Stromal cell of bone marrow (primary cell): ENCODE measurements at regions not wholly inside any gene's neighbourhood (a gene's known extent, or its start where the extent isn't known, plus 50 kb on each side); places are given as distances from the start of the nearest gene placed in this dataset.

Source experiments
- DNase-seq: peaks from one replicate; pipeline ENCODE4 v3.0.0-alpha.2; 2012; ENCODE audit warnings: low read depth

DNA sequence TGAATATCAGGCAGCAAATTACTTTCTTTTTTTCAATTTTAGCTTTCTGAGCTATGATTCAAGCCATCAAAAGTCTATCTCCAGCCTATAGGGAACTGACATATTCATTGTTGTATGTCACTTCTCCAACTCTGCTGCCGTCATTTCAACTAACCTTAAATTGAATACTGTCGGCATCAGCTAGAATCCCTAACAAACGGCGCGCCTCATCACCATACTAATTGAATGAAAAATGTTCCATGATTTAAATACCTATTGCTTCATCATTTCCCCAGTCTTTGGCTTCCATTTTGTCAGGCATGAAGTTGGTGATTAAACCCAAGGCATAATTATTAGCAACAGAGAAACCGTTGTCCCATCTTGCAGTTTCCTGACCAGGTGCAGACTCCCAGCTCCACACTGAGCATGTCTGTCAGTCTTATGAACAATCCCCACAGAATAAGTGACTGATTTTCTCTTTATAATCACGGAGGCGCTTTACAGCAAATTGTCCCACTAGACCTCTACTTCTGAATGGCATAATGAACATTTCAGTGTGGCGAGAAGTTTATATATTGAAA is 83.5 kb upstream of the NPY start:
- no peak for DNase-seq

DNA sequence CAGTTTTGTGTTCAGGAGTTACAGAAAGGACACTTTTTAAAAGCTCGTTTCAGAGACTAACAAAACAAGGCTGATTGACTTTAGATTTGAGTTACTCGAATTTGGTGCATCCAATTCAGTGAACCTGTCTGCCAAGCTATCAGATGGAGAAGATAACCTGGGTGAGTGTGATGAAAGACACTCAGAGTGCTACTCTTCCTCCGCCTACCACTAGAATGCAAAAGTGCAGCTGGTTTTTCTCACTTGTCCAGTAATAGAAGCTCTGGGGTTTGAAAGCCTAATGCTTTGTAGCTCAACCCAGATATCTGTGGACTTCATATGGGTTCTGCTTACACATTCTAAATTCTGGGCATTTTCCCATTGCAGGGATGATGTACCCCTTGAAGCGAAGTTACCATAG is 82.8 kb upstream of the NPY start:
- no peak for DNase-seq

GRCh38 chr7:24212073-24212472 is 71.9 kb upstream of the NPY start:
- DNase-seq, result no peak

DNA sequence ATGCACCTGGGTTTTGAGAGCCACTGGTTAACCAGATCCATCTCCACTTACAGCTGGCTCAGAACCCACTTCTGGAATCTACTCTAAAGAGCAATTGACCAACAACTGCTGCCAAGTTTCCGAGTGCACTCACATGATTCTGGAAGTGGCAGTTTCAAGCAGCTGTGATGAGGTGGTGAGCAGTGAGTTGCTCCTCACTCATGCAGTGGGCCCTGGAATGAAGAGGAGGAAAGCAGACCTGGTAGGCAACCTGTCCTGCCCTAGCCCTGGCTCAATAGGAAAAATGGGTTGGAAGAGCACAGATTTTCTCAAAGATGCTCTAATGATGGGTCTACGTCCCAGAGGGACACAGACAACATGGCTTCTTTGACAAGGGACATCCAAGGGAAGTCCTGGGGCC is 70.7 kb upstream of the NPY start:
- no peak for DNase-seq

GRCh38 chr7:24214670-24215069 is 69.3 kb upstream of the NPY start:
- DNase-seq, result no peak

- no peak for DNase-seq
These were observed 67.3 kb upstream of the NPY start for GRCh38 chr7:24216576-24217125.

DNA sequence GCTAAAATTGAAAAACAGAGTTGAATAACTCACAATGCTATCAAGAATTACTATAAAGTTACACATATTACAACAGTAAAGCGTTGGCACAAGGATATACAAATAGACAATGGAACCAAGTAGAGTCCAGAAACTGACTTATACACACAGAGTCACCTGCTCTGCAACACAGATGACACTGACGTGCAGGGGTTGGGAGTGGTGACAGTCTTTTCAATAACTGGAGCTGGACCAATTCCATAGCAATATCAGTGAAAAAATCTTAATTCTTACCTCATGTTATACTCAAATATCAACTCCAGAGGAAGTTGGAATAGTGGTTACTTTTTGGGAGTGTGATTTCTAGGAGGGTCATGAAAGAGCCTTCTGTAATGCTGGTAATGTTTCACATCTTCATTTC is 62.5 kb upstream of the NPY start:
- DNase-seq, result no peak

- no peak for DNase-seq
These were observed 56.9 kb upstream of the NPY start for GRCh38 chr7:24227068-24227467.

- DNase-seq, result no peak
These were observed 56.2 kb upstream of the NPY start for GRCh38 chr7:24227603-24228359.

DNA sequence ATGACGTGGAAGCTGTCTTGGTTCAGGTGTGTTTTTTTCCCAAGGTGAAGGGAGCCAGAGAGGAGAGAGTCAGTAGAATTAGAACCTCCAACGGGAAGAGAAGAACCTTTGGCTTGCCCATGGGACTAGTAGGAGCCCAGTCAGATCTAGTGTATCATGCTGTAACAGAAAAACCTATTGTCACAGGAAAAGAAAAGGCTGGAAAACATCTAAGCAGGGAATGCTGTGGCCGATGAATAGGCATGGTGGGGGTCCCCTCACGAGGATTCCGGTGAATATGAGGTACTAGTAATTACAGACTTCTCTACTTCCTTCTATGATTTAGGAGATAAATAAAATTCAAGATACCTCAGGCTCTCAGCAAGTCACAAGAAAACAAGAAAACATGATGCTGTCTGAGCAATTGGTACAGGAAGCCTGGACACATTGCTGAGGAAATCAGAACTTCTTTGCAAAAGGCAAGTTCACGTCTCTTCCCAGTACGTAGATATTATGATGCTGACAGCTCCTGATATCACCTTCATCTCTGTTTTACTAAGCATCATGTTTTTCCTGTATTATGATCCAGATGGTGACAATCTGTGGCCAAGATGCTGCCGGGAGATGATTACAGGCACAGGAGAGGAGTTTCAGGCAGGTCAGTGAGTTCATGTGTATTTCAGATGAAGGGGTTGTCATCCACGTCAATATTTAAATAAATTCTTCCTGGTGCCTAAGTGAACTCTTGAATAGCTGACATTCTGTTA is 54.3 kb upstream of the NPY start:
- no peak for DNase-seq

DNA sequence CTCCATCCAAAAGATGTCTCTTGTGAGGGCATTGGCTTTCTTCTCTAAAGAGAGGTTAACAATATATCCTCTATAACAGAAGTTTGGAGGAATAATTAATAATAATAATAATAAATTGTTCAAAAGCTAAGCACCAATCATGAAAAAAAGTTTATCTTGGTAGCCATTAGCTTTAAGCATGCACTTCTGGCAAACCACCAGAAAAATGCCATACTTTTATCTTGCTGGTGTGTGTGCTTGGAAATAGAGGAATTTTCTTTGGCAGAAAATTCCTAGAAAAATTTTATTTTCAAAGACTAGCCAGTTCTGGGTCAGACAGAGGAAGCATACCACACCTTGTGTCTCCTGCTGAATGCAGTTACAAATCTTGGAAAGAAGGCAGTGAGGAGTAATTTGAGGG is 52.5 kb upstream of the NPY start:
- no peak for DNase-seq

GRCh38 chr7:24233386-24233785 is 50.6 kb upstream of the NPY start:
- no peak for DNase-seq
